Posterior vena cava (tissue), 2 donors: ENCODE measurements at regions not wholly inside any gene's neighbourhood (a gene's known extent, or its start where the extent isn't known, plus 50 kb on each side); places are given as distances from the start of the nearest gene placed in this dataset.
A peak's percentile ranks its signal among the peaks of the same experiment; 100 is the strongest.

Source experiments
- DNase-seq: peaks from one replicate; pipeline ENCODE4 v3.0.0-alpha.2; 2020; ENCODE audit warnings: low spot score
- intact Hi-C, 2 donors: fragments of 100-400 bp; cut with DNase I; formaldehyde crosslinking; loops; one replicate each; pipeline versions ENCODE4 v1.14.1 to v1.14.2; 2022 to 2023
- donor health status: DM: yes; HTN: yes; CAD: no.
- donor health status: DM: yes; HTN: yes; CAD: no.

DNA sequence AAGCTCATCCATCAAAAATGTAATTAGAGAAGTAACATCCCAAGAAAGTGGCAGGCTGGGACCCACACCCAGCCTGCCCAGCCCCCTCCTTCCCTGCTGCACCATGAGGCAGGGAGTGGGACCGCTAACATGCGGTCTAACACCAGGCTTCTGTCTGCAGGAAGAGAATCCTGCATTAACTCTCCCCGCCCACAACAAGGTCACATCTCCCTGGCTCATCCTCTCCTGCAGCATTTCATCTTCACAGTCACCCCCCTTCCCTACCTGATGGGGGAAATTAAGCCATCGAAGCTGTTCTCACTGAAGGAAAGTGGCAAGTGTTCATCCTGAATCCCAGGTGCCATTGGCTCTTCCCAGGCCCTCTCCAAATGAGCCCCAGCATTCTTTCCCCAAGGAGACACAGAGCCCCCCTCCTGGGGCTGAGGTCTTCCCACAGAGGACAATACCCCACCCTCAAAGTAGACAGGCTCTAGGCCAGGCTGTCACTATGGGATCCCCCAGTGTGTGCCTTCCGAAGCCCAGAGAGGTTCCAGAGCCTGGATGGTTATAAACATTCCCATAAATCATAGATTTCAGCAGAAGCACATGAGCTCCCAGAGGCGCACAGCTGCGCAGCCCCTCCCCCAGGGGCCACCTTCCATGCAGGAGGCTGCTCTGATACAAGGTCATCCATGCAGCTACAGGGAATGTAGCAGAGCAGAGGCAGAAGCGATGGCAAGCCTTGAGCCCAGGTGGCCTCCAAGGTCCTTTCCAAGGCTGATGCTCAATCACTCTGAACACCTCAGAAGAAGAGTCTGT, 148.0 kb downstream of the OAT start:
- DNase-seq: peak; percentile 29
- intact Hi-C loops: no loop called here

DNA sequence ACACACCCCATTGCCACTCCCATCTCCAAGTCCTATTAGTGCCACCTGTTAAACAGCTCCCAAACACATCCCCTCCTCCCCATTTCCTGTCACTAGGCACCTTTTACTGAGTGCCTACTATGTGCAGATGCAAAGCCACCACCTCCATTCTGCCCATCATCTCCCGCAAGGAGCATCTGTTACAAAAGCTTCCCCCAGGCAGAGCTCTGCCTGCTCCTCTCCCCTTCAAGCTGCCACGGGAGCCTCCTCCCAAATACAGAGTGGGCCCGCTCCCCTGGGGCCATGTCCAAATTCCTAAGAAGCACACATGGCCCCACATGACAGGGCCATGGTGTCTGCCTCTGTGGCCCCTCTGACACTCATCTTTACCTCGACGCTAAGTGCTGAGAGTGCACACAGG, 149.7 kb downstream of the OAT start:
- peak; percentile 60 for DNase-seq
- intact Hi-C loops: no loop called here

DNA sequence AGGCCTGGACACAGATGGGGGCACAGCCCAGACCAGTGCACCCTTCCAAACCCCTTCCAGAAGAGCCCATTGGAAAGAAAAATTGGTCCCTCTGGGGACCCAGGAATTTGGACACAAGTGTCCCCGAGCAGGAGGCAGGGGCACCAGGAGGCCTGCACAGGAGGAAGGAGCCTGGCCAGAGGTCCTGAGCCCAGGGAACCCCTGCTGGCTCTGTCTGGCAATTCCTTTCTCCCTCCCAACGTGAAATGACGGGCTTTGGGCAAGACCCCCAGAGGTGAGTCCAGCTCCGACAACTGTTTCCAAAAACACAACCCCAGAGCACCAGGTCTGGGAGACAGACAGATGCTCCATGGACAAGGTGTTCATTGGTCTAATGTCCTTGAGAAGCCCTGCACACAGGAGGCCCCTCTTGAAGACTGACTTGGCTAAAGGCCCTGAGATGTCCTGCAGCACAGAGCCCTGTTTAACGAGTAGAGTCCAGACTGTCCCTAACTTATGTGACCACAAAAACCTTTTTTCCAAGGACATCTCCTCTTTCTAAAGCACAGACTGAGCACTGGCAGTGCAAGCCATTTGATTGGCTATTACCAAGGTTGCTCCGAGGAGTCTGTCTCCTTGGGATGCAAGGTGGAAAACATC, 150.7 kb downstream of the OAT start:
- intact Hi-C loops: no loop called here
- DNase-seq: no peak

DNA sequence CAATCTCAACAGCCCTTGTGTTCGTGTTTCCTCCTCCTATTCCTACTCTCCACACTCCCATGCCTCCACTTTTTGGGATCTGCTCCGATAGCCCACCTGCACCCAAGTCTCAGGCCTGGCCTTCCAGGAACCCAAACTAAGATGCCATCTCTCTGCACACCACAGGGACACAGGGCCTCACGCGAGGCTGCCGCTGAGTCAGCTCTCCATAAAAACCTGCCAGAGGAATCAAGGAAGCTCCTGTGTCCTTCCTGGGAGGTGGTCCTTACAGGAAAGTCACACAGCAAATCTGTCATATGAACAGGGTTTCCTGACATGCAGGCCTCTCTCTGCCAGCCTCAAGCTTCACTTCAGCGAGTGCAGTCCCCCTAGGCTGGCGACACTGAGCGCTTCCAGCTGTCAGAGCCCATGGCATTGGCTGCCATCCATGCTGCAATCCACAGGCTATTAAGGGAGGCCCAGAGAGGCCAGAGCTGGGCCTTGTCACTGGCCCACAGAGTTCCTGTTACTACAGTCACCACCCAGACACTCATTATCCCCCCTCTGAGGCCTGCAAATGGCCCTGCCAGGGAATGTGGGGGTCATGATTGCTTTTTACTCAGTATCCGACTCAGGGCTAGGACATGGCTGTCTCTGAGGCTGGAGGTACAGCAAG, 151.4 kb downstream of the OAT start:
- peak; percentile 72 for DNase-seq
- intact Hi-C loops: no loop called here

DNA sequence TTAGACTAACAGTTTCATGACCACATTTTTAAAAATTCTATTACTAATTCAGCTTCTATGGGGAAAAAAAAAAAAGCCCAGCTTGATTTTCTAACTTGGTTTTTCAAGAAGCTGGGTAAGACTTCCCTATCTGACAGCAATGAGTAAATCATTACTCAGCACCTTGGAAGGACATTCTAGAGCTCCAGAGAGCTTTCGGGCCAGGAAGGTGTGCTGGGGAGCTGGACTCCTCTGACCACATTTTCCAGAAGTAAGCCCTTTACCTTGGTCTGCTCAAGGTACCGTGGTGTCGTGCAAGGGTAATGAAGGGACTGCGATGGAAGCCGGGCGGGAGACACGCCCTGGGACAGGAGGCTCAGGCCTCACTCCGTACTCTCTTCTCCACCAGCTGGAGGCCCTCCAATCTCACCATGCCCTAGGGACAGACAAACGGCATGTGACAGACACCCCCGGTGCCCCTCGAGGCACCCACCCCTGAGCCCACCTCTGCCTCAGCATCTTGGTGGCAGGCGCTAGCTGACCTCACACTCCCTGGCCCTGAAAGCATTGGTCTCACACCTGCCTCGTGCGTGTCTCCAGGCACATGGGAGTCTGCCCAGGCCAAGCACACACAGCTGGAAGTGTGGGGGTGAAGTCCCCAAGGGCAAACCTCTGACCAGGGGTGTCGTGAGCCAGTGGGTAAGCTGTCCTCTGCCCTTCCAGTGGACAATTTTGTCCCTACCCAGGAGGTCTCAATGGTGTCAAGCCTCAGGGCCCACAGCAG, 152.1 kb downstream of the OAT start:
- peak; percentile 52 for DNase-seq
- intact Hi-C loops: no loop called here

GRCh38 chr10:124265776-124266467, 152.8 kb downstream of the OAT start:
- intact Hi-C loops: no loop called here
- no peak for DNase-seq

GRCh38 chr10:124265391-124265745, 153.4 kb downstream of the OAT start:
- no peak for DNase-seq
- intact Hi-C loops: no loop called here

DNA sequence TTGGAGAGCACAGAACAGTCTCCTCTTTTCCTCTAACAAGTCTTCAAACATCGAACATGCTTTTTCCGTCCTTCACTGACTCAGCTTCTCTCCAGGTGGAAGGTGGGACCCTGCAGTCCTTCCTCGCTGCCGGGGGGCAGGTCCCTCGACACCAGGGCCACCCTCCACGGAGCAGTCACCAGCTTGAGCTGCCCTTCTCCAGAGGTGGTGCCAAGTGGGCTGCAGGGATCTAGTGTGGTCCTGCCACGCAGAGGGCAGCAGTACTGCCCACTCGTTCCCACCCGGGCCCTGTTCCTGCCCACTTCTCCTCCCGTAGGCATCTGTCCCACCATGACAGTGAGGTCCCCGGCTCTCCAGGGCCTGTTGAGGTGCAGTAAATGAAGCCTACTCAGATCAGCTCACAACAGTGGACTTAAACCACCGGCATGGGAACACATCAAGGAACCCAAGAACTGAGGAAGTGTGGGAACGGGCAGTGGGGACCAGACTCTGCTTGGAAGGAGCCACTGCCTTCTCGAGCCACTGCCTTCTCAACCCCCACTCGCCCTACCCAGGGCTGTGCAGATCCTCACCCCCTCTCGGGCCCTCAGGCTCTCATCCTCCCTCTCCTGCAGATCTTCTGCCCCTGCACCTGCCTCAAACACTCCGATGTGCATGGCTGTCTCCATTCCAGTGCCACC, 153.9 kb downstream of the OAT start:
- intact Hi-C loops: no loop called here
- DNase-seq: no peak

- intact Hi-C loops: no loop called here
- DNase-seq: no peak
Measured at GRCh38 chr10:124264271-124264670, 154.5 kb downstream of the OAT start.

DNA sequence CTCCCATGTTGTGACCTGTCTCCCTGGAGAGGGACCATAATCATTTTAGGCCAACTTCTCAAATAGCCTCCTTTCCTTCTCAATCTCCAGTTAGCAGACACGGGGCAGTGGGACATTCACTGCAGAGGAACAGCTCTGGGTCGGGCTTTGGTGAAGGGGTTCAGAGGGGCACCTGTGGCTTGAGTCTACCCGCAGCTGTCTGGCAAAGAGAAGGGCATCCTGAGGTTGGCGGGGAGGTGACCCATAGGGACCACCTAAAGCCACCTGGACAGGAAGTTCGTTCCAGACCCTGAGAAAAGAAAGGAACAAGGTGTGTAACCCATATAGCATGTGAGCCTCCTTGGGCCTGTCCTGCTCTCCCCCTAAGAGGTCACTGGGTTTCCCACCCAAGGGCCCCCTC, 155.0 kb downstream of the OAT start:
- intact Hi-C loops: no loop called here
- DNase-seq: no peak

DNA sequence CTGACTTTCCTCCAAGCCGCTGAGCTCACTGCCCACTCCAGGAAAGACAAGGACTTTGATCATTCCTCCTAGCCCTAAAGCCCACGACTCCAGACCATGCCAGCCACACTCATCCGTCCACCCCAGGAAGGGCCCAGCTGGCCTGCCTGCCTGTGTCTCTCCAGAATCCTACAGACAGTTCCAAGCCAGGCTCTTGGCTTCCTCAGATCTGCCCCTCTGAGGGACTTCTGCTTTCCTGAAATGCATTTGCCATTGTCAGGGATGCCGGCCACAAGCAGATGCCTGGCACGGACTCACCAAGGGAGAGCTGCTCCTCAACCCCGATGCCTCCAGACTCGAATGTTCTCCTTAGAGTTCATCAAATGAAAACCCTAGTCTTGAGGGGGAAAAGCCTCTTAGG, 155.8 kb downstream of the OAT start:
- intact Hi-C loops: no loop called here
- DNase-seq: no peak

GRCh38 chr10:124262234-124262865, 156.4 kb downstream of the OAT start:
- no peak for DNase-seq
- intact Hi-C loops: no loop called here

GRCh38 chr10:124259139-124259825, 159.4 kb downstream of the OAT start:
- no peak for DNase-seq
- intact Hi-C loops: no loop called here

GRCh38 chr10:124257781-124258180, 160.9 kb downstream of the OAT start:
- no peak for DNase-seq
- intact Hi-C loops: no loop called here

DNA sequence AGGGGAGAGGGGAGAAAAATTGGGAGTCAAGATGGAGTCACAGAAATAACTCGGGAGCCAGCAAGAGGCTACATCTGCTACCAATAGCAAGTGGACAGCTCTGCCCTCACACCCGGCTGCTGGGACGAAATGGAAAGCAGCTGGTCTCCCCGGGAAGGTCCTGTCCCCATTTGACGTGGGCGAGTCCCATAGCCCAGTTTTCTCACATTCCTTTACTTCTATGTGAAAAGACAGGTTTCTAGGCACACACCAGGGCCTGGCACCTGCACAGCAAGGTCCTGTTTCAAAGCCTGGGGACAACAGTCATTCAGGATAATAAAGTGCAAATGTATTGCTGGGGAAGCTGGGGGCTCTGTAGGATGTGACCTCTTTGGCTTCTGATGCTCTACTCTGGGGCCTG, 162.6 kb downstream of the OAT start:
- intact Hi-C loops: no loop called here

GRCh38 chr10:124255556-124255955, 162.2 kb upstream of the CHST15 start:
- intact Hi-C loops: no loop called here
- no peak for DNase-seq

More for the DNA sequence above, 162.6 kb downstream of the OAT start:
- no peak for DNase-seq

GRCh38 chr10:124254490-124254889, 161.1 kb upstream of the CHST15 start:
- no peak for DNase-seq
- intact Hi-C loops: no loop called here

DNA sequence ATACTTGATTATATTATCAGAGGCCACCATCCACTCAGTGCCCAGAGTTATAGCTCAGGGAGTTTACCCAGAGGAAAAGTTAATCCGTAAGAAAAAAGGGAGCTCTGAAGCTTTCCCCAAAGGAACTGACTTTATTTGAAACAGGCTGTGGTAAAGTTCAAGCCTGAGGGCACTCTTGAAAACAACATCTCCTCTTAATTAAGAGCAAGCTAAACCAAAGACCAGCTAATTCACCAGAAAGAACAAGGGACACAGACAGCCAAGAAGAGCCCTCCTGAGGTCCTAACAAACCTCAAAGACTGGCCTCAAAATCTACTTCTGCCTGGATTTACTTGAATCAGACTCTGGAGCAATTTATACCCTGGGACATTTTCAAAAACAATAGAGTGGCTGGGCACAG, 159.6 kb upstream of the CHST15 start:
- intact Hi-C loops: no loop called here
- no peak for DNase-seq
